Heart left ventricle (tissue), 16 donors: ENCODE measurements at regions not wholly inside any gene's neighbourhood (a gene's known extent, or its start where the extent isn't known, plus 50 kb on each side); places are given as distances from the start of the nearest gene placed in this dataset.

Experiments used
- ATAC-seq, 4 donors: fragments of 200-7000 bp; cut with Tn5 transposase; one replicate each; pipeline ENCODE4 v1.9.1; 2020 to 2022; ENCODE audit warnings: moderate library complexity in 4 of 4, mild to moderate bottlenecking in 3 of 4, moderate number of reproducible peaks in 1 of 4
- DNase-seq, 5 donors: peaks; one replicate each; pipeline ENCODE4 v3.0.0-alpha.2; 2020
- H3K27ac ChIP-seq, 12 donors: fragments of 200-600 bp; sonication (generic) in 4 of 12; one replicate each; pipeline versions ENCODE4 v1.5.0 to v1.8.0; 2016 to 2022; ENCODE audit warnings: mild to moderate bottlenecking in 2 of 12
- H3K27me3 ChIP-seq, 9 donors: fragments of 200-600 bp; sonication (generic) in 2 of 9; one replicate each; pipeline versions ENCODE4 v1.5.1 to v1.8.0; 2016 to 2022; ENCODE audit warnings: mild to moderate bottlenecking in 3 of 9
- H3K36me3 ChIP-seq, 9 donors: fragments of 200-600 bp; sonication (generic) in 2 of 9; one replicate each; pipeline versions ENCODE4 v1.5.0 to v1.8.0; 2018 to 2022; ENCODE audit warnings: mild to moderate bottlenecking in 2 of 9
- H3K4me1 ChIP-seq, 12 donors: fragments of 200-600 bp; sonication (generic) in 4 of 12; one replicate each; pipeline versions ENCODE4 v1.5.0 to v1.8.0; 2016 to 2022; ENCODE audit warnings: mild to moderate bottlenecking in 3 of 12
- H3K4me3 ChIP-seq, 12 donors: fragments of 200-600 bp; sonication (generic) in 4 of 12; one replicate each; pipeline versions ENCODE4 v1.5.0 to v1.8.0; 2017 to 2022; ENCODE audit warnings: mild to moderate bottlenecking in 9 of 12, moderate library complexity in 4 of 12
- H3K9me3 ChIP-seq, 12 donors: fragments of 200-600 bp; sonication (generic) in 4 of 12; one replicate each; pipeline versions ENCODE4 v1.5.0 to v1.8.0; 2016 to 2022; ENCODE audit warnings: mild to moderate bottlenecking in 1 of 12
- CTCF ChIP-seq, 12 donors: fragments of 200-600 bp; sonication (generic) in 4 of 12; IDR thresholded peaks; one replicate each; pipeline versions ENCODE4 v1.5.0 to v1.8.0; 2018 to 2022; ENCODE audit warnings: antibody characterized with exemption in 12 of 12, mild to moderate bottlenecking in 5 of 12
- POLR2A ChIP-seq, 2 donors: fragments of 450-650 bp; IDR thresholded peaks; one replicate each; pipeline ENCODE4 v1.6.1; 2017; ENCODE audit warnings: antibody characterized with exemption in 2 of 2, mild to moderate bottlenecking in 2 of 2, moderate library complexity in 2 of 2
- WGBS, 4 donors: extraction: QIAGEN DNeasy Blood & Tissue Kit in 2 of 4; methylation state at CpG; one replicate each; pipeline versions ENCODE4 v1.1.5 to v1.1.7; 2013 to 2018; 5-methylcytosine and 5-hydroxymethylcytosine counted together
- intact Hi-C, 10 donors: fragments of 100-400 bp; cut with DNase I; formaldehyde crosslinking; loops; one replicate each; pipeline versions ENCODE4 v1.11.1 to v1.14.2; 2022
- donor health status: ischemic (EF 13 %, LVEDD 7.1; RV severe dilation, severe dysfunction).
- donor health status: healthy with polysubstance abuse.
- donor health status: DM: no; HTN: yes; CAD: no.
- donor health status: DM: no; HTN: no; CAD: no.
- donor health status: ischemic (EF 25% LVEDD 6.9; RV normal size, moderate dysfunction).
- donor health status: ischemic (EF 25% LVEDD 5.7; RV mildly dilated, moderate dysfunction).
- donor health status: healthy.
- donor health status: DM: yes; HTN: yes; CAD: no.
- donor health status: ischemic (EF 35%, LVEDD 5.7; RV mildly dilated, moderate dysfunction).
- donor health status: nonischemic (EF 11% LVEDD 7.7; RV severe dilation, severe dysfunction).
- donor health status: DM: yes; HTN: yes; CAD: no.
- donor health status: PGD.
- donor health status: ischemic (EF 29% LVEDD 5.4; RV normal size, mild dysfunction).
- donor health status: nonischemic (EF 23%, LVEDD 6.1; RV moderate dilation, normal function).

- intact Hi-C loops = no loop called here
- Histone ChIP-seq H3K27ac (no peak overlapping the region), H3K4me1 (peaks cover 0 to 3% (median 0%) of the 10 kb centered on the region in 12 donors), H3K27me3 (no peaks in the 10 kb centered on the region), H3K36me3 (no peaks in the 10 kb centered on the region), H3K9me3 (peaks cover 0 to 7% (median 0%) of the 10 kb centered on the region in 12 donors), H3K4me3 (no peak overlapping the region)
- ATAC-seq = no peak
- TF ChIP-seq POLR2A (IDR thresholded peaks at IDR 0.05) (no peak), CTCF (IDR thresholded peaks at IDR 0.05) (no peak)
- DNase-seq = no peak
Observed at GRCh38 chr11:105269862-105270261, 130.3 kb upstream of the CARD18 start.

GRCh38 chr11:105268404-105269062, 129.0 kb upstream of the CARD18 start:
- TF ChIP-seq POLR2A (IDR thresholded peaks at IDR 0.05) (no peak), CTCF (IDR thresholded peaks at IDR 0.05) (no peak)
- DNase-seq = no peak
- intact Hi-C loops = no loop called here
- Histone ChIP-seq H3K27me3 (no peaks in the 10 kb centered on the region), H3K27ac (no peak overlapping the region), H3K36me3 (no peaks in the 10 kb centered on the region), H3K4me3 (peak overlapping the region in 6 of 12 donors; percentile 14 to 30 (median 22)), H3K9me3 (peaks cover 0 to 7% (median 0%) of the 10 kb centered on the region in 12 donors), H3K4me1 (peaks cover 0 to 3% (median 0%) of the 10 kb centered on the region in 12 donors)
- ATAC-seq = peak in 2 of 4 donors; percentile 46 to 54
- WGBS, 4 donors = 42 to 49% (median 42%) methylated on average over 9 of the region's 9 CpGs

- ATAC-seq = no peak
- WGBS, 4 donors = 57 to 70% (median 68%) methylated on average over 1 of the region's 1 CpG
Observed at GRCh38 chr11:105265845-105266244, 126.3 kb upstream of the CARD18 start.

GRCh38 chr11:105260976-105261375, 121.4 kb upstream of the CARD18 start:
- WGBS, 4 donors = 79 to 100% (median 82%) methylated on average over 1 of the region's 1 CpG
- intact Hi-C loops = no loop called here

More at GRCh38 chr11:105265845-105266244, 126.3 kb upstream of the CARD18 start:
- H3K27me3 ChIP-seq = no peaks in the 10 kb centered on the region
- intact Hi-C loops = no loop called here
- H3K4me3 ChIP-seq = no peak overlapping the region
- no peaks in the 10 kb centered on the region for H3K9me3 ChIP-seq
- no peak for DNase-seq
- TF ChIP-seq POLR2A (IDR thresholded peaks at IDR 0.05) (no peak), CTCF (IDR thresholded peaks at IDR 0.05) (no peak)
- no peaks in the 10 kb centered on the region for H3K36me3 ChIP-seq
- H3K4me1 ChIP-seq = peaks cover 0 to 3% (median 0%) of the 10 kb centered on the region in 12 donors
- no peak overlapping the region for H3K27ac ChIP-seq

More at GRCh38 chr11:105260976-105261375, 121.4 kb upstream of the CARD18 start:
- no peaks in the 10 kb centered on the region for H3K36me3 ChIP-seq
- no peaks in the 10 kb centered on the region for H3K4me1 ChIP-seq
- DNase-seq = no peak
- H3K27ac ChIP-seq = no peak overlapping the region
- H3K9me3 ChIP-seq = no peaks in the 10 kb centered on the region
- no peak for ATAC-seq
- no peak overlapping the region for H3K4me3 ChIP-seq
- H3K27me3 ChIP-seq = no peaks in the 10 kb centered on the region
- TF ChIP-seq CTCF (IDR thresholded peaks at IDR 0.05) = no peak
- no peak for TF ChIP-seq POLR2A (IDR thresholded peaks at IDR 0.05)
